ENCODE measurements at regions not wholly inside any gene's neighbourhood (a gene's known extent, or its start where the extent isn't known, plus 50 kb on each side); places are given as distances from the start of the nearest gene placed in this dataset.

DNA sequence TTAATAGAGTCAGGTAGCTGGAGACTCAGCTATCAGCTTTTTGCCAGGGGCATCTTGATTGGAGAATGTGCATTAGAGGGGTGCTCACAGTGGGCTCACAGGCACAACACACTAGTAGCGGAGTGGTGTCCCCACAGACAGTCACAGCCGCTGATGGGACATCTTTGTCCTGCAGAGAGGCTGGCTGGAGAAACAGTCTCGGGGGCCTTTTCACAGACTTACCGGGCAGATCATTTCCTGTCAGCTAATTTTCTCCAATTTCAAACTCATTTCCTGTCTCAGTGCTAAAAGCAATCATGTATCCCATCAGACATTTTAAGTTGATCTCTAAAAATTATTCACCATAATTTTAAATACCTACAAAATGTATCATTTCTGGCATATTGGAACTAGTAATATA, 562.6 kb downstream of the DCDC2C start:
- DNase-seq: no peak

DNA sequence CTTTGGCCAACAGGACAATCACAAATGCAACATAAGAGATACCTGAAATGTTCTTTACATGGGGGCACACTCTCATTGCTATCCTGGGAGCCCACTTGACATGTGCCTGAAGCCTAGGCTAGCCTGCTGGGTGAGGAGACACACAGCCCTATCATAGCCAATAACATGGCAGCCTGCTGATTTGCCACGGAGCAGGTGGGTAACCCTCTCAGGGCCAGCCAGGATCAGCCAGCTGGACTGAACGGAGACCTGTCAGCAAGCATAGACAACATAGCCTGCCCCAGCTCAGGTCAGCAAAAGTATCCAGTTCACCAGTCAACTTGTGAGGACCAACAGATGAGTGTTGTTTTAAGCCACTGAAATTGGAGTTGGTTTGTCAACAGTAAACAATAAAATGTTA, 566.5 kb downstream of the DCDC2C start:
- DNase-seq: no peak

DNA sequence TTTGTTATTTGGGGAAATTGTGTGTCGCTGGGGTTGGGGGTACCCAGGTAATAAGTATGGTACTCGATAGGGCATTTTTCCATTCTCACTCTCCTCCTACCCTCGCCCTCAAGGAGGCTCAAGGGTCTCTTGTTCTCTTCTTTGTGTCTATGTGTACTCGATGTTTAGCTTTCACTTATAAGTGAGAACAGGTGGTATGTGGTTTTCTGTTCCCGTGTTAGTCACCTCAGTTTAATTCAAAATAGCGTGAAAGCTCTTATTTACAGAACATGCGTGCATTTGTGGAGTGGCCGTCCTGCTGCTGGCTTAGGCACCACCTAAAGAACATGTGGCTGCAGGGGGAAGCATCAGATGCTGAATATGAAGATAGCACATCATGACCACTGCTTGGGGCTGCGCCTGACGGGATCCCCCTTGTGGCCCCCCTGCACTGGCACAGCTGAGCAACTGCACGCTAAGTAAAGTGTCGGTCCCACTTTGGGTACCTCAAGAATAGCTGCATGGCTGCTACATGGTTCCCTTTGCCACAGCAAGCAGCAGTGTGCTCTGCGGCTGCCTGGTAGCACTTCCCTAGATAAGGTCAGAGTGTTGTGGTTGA, 569.0 kb downstream of the DCDC2C start:
- DNase-seq: peak; percentile 56

DNA sequence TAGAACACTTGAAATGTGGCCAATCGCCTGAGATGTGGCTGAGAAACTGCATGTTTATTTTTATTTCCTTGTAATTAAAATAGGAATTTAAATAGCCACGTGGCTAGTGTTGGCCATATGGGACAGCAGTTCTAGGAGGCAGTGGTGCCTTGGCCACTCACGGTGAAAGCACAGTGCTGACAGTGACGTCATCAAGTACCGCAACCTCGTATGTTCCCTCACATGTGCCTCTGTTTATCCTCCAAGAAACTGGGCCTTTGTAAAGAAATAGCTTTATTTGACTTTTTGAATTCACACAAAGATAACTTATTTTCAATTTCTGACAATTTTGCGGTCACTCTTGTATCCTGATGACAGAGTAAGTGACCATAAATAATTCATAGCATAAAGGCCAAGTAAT, 575.0 kb downstream of the DCDC2C start:
- DNase-seq: no peak

DNA sequence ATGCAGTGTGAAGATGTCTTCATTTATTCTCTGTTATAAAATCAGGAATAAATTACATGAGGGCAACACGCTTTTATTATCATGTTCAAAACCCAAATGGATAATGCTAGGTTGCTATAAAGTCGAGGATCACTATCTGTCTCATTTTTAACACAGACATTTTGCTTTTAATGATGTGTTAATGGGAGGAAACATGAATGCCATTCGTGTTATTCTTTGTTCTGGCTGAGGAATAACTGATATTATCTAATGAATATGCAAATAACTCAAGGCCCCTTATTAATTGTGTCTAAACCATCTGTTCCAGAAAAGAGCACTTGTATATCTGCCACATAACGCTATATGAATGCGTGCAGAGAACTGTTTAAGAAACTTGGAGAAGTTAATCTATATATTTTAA, 576.1 kb downstream of the DCDC2C start:
- no peak for DNase-seq

DNA sequence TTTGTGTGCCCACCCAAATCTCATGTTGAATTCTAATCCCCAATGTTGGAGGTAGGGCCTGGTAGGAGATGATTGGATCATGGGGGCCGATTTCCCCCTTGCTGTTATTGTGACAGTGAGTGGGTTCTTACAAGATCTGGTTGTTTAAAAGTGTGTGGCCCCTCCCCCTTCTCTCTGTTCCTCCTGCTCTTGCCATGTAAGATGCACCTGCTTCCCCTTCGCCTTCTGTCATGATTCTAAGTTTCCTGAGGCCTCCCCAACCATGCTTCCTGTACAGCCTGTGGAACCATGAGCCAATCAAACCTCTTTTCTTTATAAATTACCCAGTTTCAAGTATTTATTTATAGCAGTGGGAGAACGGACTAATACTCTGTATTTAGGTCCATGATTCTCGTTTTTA, 588.1 kb downstream of the DCDC2C start:
- DNase-seq: no peak

DNA sequence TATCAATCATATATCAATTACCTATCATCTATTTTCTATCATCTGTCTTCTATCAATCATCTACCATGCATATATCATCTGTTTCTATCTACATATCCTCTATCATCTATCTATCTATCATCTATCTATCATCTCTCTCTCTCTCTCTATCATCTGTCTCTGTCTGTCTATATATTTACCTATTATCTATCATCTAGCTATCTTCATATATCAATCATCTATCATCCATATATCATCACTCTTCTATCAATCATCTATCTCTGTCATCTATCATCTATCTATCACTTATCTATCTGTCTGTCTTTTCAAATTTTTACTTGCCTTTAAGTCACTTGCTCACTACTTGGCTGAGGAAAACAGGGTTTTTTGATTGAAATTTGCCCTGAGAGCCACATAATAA, 592.3 kb downstream of the DCDC2C start:
- DNase-seq: no peak

DNA sequence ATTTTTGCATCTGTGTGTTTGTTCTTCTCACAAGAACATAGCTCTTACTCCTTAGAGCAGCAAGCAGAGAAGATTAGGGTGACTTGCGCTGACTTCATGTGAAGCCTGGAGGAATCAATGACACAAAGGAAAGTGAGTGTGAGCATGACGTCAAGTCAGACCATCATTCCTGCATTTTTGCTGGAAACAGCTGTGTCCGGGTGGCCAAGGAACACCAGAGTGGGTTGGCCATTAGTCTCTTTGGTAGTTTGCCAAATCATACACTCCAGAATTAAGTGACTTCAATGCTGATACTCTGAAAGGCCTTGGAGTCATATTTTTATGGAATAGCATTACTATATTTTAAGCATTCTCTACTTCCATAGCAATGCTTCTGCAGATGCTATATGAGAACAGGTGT, 597.2 kb downstream of the DCDC2C start:
- DNase-seq: no peak

DNA sequence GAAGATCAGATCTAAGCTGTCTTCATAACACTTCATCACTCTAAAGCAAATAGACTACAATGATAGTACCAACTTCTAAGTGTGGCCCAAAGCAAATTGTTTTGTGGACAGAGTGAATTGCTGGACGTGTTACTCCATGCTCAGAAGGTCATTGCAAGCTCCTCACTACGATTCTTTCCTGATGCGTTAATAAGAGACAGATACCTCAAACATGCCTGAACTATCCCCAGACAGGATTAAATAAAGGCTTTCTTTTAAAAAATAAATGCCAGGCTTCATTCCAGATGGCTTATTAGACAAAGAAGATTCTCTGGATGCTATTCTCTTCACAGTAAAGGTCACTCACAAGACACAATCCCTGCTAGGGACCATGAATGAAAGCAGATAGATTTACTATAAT, 621.2 kb downstream of the DCDC2C start:
- DNase-seq: no peak

- DNase-seq: no peak
These were observed 633.5 kb downstream of the DCDC2C start for GRCh38 chr2:4336864-4337263.

DNA sequence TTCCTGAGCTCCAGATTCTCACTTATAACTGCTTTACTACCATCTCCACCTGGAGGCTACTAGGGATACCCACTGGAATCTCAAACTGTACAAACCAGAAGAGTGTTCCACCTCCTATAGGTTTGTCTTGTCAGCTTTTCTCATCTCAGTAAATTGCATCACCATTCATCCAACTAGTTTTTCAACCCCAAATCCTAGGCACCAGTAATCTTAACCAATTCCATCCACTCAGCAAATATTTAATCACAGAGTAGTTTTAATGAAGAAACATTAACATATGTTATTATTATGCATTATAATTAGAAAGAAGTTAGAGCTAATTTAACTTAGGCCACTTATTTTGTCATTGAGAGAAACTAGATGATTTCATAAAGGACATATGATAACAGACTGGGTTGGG, 635.0 kb downstream of the DCDC2C start:
- DNase-seq: no peak

- no peak for DNase-seq
These were observed 637.2 kb downstream of the DCDC2C start for GRCh38 chr2:4340536-4340935.

GRCh38 chr2:4346628-4347027, 643.3 kb downstream of the DCDC2C start:
- DNase-seq: no peak

- DNase-seq: no peak
These were observed 650.3 kb downstream of the DCDC2C start for GRCh38 chr2:4353668-4354067.

DNA sequence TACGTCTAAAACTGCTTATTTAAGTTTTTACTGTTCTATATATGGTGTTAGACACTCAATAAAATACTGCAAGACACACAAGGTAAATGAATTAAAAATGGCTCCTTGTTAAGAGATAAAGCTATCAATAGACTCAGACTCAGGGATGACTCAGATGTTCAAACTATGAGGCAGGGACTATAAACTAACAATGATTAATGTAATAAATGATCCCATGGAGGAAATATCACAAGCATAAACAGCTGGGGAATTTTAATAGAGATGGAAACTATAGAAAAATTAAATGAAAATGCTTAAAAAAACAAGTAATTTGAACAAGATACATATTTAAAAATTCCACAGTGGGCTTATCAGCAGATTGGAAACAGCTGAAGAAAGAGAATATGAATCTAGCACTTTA, 650.8 kb downstream of the DCDC2C start:
- DNase-seq: no peak

DNA sequence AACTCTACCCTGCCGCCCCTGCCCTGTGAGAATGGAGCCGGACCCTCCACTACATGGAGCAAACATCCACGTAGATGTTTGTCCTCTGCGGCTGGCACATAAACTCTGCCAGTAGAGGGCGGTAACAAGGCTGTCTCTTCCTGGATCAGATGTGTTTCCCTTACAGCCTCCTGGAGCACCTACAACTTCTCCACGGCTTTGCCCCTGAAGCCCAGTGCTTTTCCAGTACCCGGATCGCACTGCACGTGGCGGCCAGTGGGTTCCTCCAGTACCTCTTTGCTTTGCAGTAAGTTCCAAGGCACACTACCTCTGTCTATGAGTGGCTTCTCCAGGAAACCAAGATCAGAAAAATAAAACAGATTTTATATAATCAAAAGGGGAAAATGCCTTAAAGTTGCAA, 651.3 kb downstream of the DCDC2C start:
- DNase-seq: no peak

DNA sequence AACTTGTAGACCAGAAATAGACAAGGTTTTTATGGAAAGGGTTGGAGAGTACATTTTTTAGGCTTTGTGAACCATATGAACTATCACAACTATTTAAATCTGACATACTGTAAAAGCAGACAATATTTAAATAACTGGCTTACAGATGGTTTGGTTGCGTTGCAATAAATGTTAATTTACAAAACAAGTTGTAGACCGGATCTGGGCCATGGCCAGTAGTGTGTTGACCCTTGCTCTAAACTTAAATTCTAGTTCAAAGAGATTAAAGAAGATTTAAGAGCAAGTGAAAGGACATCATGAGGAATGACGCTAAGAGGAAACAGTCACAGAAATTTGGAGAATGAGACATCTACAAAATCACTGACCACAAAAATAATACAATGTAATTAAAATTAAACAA, 652.7 kb downstream of the DCDC2C start:
- DNase-seq: no peak

DNA sequence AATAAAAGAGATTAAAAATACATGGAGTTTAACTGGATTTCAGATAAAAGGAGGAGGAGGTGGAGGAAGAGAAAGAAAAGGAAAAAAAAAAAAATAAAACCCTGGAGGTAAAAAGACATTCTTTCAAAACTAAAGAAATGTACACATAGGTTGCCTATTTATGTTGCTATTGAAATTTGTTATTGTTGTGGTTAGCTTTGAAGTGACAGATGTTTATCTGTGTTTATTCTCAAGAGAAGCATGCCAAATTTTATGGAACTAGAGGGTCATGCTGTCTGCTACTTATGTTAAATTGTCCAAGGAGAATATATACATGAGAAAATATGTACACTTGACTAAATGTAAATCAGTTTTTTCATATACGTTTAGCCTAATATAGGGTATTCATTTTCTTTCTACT, 653.2 kb downstream of the DCDC2C start:
- DNase-seq: no peak

DNA sequence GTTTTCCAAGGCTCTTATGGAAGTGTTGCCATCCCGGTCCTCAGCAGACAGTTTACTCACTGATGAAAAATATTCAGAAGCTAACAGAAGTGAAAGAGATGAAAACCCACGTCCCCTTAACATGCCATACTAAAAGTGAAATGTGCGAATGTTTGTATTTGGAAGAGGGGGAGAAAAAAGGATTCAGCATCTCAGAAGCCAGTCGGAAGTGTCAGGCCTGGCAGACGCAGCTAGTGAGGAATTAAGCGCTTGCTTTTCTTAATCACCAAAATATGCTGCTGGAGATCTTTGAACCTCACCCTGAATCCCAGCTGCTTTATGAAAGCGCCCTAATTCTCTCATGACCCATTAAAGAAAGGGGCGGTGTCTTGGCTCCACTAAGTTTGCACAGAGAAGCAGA, 653.7 kb downstream of the DCDC2C start:
- DNase-seq: peak; percentile 34

DNA sequence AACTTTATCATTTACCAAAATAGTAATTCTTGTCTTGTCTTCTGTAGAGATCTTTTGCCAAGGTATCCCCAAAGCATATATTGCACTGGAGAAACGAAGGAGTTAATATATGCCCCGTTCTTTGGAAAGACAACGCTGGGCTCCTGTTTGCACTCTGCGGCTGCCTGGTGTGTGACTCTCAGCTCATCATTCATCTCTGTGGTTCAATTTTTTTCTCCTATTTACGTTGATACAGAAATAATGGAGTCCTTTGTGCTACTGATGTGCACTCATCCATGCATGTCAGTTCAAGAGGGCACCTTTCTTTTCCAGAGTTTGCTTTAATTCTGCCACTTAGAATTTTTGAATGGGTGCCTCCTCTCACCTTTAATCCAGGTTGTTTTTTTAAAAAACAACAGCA, 655.5 kb downstream of the DCDC2C start:
- DNase-seq: peak; percentile 91

- no peak for DNase-seq
These were observed 665.5 kb downstream of the DCDC2C start for GRCh38 chr2:4368907-4369306.

GRCh38 chr2:4369826-4370419, 666.5 kb downstream of the DCDC2C start:
- no peak for DNase-seq

- DNase-seq: no peak
These were observed 667.2 kb downstream of the DCDC2C start for GRCh38 chr2:4370422-4371090.

GRCh38 chr2:4381049-4381448, 677.7 kb downstream of the DCDC2C start:
- peak; percentile 86 for DNase-seq

- DNase-seq: no peak
These were observed 678.4 kb downstream of the DCDC2C start for GRCh38 chr2:4381773-4382172.

Data from NCI-H1092 treated with DMSO at 0.1 percent for 48 hours (cell line).